K562 (cell line): ENCODE measurements at regions not wholly inside any gene's neighbourhood (a gene's known extent, or its start where the extent isn't known, plus 50 kb on each side); places are given as distances from the start of the nearest gene placed in this dataset.
"Not testable (repeated sequence)": the region's sequence is repeated elsewhere in the genome, so short reads cannot be mapped to it uniquely, and the experiment has no call there.

Experiments
- STAT5A ChIP-seq: IDR thresholded peaks from 2 replicates; pipeline ENCODE4 v1.6.1; 2012; ENCODE audit warnings: low read length, inconsistent platforms, borderline replicate concordance
- U2AF2 ChIP-seq: fragments of 200-400 bp; formaldehyde crosslinking; optimal IDR thresholded peaks from 2 replicates; pipeline ENCODE3; 2017; ENCODE audit warnings: low read depth, mild to moderate bottlenecking, low read length
- TF ChIP-seq, protein P1 (sequence below): IDR thresholded peaks from 2 replicates; pipeline ENCODE4 v1.6.1; 2014; ENCODE audit warnings: antibody characterized with exemption

DNA sequence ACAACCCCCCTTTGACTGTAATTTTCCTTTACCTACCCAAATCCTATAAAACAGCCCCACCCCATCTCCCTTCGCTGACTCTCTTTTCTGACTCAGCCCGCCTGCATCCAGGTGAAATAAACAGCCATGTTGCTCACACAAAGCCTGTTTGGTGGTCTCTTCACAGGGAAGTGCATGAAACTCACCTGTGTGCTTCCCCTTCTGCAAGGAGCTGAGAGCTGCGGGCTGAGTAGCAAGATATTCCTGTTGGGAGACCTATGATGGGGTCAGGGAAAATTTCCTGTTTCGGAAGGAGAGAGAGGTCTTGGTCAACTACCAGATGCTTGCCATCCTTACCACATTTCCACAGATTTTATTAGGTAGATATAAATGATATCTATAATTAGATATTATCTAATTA, 474.5 kb upstream of the NUDT12 start:
- TF ChIP-seq, protein P1, sequence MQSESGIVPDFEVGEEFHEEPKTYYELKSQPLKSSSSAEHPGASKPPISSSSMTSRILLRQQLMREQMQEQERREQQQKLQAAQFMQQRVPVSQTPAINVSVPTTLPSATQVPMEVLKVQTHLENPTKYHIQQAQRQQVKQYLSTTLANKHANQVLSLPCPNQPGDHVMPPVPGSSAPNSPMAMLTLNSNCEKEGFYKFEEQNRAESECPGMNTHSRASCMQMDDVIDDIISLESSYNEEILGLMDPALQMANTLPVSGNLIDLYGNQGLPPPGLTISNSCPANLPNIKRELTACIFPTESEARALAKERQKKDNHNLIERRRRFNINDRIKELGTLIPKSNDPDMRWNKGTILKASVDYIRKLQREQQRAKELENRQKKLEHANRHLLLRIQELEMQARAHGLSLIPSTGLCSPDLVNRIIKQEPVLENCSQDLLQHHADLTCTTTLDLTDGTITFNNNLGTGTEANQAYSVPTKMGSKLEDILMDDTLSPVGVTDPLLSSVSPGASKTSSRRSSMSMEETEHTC, result not testable (repeated sequence)
- TF ChIP-seq STAT5A, U2AF2: not testable (repeated sequence)
